HG03159 (cell line): ENCODE measurements at regions not wholly inside any gene's neighbourhood (a gene's known extent, or its start where the extent isn't known, plus 50 kb on each side); places are given as distances from the start of the nearest gene placed in this dataset.
"Not testable (repeated sequence)": the region's sequence is repeated elsewhere in the genome, so short reads cannot be mapped to it uniquely, and the experiment has no call there.

Source experiments
- ATAC-seq: cut with Tn5 transposase; IDR thresholded peaks from one replicate; pipeline ENCODE4 v1.9.1; 2021; ENCODE audit warnings: mild to moderate bottlenecking, moderate library complexity; ENCODE audit not compliant: unreplicated experiment

DNA sequence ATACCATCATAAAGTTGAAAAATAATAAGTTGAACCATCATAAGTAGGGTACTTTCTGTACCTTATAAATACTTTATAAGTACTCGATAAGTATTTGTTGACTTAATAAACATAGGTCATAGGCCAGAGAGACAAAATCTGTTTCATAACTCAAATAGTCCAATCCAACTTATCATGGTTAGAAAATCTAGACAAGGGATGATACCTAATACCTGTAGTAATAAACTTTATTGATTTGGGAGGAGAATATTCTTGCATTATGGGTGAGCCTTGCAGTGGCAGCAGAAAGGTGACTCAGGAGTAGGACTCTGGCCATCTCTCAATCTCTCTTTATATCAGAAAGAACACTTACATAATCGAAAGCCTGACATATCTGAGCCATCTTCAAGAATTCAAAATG, 466.8 kb upstream of the GRIN3A start:
- no peak for ATAC-seq

DNA sequence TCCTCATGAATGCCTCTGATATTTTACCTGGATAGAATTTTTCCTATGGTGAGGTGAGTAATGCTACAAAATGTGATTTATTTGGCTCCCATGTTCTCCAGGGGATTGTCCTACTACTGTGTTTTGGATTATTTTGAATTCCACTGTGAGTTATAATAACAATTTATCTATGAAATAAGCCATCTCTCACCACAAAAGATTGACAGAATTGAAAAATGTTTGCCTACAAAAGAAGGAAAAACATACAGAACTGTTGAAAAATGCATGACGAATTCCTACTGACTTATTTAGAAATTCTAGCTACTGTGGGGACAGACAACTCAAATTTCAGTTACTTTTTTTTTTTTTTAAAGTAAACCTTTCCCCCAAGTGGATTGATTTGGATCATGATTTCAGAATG, 463.7 kb upstream of the GRIN3A start:
- ATAC-seq = no peak

DNA sequence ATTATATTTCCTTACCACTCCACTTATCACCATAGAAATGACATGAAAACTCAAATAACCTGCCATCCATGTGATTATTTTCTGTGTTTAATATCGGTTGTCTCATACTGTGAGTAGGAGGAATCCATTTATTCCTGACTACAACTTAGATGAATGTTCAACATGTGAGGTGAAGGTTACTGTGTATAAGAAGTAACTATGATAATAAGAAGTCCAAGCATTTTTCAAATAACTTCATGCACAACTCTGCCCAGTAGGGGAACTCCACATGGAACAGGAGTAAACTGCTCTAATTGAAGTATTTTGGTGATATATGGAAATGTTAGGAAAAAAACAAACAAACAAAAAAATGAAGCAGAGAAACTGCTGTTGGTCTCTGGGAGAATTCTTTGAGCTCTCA, 447.5 kb upstream of the GRIN3A start:
- ATAC-seq = no peak

DNA sequence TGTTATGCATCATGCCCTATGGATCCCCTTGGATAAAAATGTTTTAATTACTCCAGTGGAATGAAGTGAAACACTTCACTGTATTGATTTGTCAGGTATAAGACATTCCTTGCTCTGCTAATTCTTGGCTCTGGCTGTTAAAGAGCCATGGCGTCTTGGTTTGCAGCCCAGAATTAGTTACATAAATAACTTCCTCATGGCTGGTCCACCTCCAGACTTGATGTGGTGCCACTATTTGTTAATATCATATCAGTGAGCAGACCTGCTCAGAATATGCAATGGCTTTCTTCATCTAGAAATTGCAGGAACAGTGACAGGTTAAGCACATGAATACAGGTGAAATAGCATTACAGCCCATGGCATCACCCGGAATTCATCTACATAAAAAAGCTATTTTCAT, 446.9 kb upstream of the GRIN3A start:
- ATAC-seq = no peak

DNA sequence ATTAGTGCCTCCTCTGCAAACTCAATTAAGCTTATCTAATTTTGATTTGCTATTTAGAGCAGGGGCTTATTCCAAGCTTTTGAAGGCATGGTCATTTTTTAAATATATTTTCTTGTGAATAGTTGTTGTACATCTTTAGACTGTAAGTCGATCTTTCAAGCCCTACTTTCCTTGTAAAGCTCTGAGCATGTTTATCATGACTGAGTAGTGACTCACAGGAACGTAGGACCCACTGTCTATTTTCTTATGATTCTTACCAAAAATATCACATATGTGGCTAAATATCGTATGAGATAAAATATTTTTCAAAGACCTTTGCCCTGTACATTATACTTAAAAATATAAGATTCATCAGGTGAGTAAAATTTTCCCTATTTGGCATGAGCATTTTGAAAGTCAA, 440.4 kb upstream of the GRIN3A start:
- ATAC-seq = no peak

DNA sequence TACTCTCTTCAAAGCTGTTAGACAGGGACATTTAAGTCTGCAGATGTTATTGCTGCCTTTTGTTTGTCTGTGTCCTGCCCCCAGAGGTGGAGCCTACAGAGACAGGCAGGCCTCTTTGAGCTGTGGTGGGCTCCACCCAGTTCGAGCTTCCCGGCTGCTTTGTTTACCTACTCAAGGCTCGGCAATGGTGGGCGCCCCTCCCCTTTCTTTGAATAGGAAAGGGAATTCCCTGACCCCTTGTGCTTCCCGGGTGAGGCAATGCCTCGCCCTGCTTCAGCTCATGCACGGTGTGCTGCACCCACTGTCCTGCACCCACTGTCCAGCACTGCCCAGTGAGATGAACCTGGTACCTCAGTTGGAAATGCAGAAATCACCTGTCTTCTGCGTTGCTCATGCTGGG, 435.8 kb upstream of the GRIN3A start:
- not testable (repeated sequence) for ATAC-seq

DNA sequence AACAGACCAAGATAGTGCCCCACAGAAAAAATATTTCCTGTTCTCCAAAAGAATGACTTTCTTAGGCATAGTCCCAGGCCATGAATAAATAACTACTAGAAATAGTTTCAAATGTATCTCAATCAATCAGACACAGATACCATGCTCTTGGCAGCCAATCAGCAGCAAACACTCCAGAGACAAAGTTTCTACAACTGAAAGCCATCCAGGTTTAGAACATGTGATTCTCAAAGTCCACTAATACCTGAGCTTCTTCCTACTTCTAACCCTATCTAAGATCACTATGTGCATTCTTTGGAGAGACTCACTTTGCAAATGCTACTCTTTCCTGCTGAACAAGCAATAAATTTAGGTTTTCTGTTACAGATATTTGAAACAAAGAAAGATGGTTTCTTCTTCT, 425.8 kb upstream of the GRIN3A start:
- no peak for ATAC-seq

DNA sequence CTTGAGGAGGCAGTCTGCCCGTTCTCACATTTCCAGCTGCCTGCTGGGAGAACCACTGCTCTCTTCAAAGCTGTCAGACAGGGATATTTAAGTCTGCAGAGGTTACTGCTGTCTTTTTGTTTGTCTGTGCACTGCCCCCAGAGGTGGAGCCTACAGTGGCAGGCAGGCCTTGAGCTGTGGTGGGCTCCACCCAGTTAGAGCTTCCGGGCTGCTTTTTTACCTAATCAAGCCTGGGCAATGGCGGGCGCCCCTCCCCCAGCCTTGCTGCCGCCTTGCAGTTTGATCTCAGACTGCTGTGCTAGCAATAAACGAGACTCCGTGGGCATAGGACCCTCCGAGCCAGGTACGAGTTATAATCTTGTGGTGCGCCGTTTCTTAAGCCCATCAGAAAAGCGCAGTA, 414.6 kb upstream of the GRIN3A start:
- ATAC-seq = not testable (repeated sequence)

DNA sequence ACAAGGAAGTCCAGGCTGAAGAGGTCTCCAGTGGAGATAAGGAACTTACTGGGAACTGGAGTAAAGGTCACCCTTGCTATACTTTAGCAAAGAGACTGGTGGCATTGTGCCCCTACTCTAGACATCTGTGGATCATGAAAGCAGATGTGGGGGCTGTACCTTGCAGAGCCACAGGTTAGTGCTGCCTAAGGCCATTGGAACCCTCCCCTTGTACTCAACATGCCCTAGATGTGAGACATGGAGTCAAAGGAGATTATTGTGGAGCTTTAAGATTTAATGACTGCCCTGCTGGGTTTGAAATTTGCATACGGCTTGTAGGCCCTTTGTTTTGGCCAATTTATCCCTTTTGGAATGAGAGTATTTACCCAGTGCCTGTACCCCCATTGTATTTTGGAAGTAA, 397.3 kb upstream of the GRIN3A start:
- no peak for ATAC-seq

DNA sequence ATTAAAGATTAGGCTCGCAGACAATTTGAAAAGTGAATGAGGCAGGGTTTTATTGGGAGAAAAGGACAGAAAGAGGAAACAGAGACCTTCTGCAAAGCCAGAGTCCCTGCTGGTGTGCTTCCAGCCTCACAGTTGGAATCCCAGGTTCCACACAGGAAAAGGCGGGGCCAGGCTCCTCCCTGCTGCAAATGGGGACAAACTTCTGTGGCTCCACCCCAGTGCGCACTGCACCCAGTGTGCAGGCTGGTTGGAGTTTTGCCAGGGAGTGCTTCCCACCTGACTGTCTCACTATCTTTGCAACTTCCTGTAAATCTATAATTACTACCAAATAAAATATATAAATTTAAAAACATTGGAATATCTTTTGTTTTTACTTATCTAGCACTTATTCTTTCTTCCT, 386.0 kb upstream of the GRIN3A start:
- ATAC-seq = no peak

DNA sequence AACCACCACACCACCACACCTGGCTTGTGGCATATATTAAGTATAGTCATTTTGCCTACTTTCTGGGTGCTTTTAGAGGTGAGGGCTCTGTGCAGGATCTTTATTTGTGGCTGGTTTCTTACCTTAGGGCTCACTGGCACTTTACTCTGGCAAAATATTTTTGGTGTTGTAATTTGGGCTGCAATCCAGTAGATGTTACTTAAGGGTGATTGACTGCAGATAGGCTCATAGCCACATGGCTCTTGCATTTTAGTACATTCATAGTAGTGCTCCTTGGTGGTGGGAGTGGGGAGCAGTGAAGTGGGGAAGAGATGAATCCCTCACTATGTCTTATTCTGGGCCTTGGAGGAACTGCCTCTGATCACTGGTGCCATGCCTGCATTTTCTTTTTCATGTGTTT, 376.1 kb upstream of the GRIN3A start:
- ATAC-seq = no peak

DNA sequence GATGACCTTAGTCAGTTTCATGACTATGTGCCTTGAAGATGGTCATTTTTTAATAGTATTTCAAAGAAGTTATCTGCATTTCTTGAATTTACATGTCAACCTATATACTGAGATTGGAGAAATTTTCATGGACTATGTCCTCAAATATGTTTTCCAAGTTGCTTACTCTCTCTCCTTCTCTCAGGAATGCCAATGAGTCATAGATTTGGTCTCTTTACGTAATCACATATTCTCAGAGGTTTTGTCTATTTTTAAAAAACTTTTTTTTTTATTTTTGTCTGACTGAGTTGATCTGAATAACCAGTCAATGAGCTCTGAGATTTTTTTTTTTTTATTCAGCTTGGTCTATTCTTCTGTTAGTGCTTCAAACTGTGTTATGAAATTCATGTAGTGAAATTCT, 374.7 kb upstream of the GRIN3A start:
- no peak for ATAC-seq

DNA sequence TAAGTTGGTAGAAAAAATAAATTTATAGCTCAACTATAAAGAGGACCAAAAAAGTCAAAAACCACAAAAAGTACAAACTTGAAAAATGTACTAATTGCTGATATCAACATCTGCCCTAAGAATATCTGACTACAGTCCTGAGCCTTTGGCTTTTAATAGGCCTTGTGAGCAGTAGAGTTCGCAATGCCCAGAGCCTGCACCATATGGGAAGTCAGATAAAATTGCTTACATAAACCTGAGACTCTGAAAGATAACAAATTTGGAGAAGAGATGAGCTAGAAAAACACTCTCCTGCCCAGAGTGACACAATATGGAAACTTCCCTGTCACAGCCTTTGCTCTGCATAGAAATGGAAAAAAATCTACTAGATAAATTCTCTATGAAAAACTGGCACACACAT, 368.0 kb upstream of the GRIN3A start:
- ATAC-seq = no peak

DNA sequence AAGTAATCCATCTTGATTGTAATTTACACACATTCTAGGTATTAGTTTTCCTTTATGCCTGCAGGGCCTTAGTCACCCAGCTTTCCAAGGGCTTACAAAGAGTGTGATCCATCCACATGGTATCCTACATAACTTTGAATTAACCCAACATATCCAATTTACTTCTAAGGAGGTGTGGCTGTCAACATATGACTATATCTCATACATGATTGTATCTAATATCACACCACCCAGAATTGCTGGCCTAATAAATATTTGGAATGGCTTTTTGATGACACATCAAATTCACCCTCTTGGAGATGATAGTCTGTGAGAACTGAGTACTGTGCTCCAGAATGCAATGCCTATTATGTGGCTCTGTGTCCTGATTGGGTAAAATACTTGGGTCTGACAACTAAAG, 363.3 kb upstream of the GRIN3A start:
- no peak for ATAC-seq

DNA sequence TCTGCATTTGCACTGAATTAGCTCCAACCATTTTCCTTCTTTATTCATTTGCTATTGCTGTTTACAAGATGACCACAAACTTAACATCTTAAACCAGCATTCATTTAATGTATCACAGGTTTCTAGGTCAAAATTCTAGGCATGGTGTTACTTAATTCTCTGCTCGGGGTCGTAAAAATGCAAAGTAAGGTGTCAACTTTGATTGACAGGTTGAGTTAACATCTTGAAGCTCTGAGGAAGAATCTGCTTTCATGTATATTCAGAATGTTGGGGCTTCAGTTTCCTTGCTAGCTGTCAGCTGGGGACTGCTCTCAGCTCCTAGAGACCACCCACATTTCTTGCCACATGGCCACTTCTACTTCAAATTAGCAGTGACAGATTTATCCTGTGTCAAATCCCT, 348.7 kb upstream of the GRIN3A start:
- no peak for ATAC-seq

DNA sequence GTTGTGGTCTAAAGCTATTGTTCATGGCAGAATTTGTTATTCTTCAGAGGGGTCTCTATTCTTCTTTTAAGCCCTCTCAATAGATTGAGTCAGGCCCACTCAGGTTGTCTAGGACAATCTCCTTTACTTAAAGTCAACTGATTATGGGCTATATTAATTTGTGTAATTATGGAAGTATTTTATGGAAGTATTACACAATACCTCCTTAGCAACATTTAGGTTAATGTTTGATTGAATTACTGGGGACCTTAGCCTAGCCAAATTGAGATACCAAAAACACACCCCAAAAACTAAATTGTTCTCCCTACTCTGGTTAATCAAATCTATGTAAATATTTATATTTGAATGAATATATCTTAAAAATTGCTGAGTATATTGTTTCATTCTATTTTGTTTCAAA, 347.1 kb upstream of the GRIN3A start:
- no peak for ATAC-seq

DNA sequence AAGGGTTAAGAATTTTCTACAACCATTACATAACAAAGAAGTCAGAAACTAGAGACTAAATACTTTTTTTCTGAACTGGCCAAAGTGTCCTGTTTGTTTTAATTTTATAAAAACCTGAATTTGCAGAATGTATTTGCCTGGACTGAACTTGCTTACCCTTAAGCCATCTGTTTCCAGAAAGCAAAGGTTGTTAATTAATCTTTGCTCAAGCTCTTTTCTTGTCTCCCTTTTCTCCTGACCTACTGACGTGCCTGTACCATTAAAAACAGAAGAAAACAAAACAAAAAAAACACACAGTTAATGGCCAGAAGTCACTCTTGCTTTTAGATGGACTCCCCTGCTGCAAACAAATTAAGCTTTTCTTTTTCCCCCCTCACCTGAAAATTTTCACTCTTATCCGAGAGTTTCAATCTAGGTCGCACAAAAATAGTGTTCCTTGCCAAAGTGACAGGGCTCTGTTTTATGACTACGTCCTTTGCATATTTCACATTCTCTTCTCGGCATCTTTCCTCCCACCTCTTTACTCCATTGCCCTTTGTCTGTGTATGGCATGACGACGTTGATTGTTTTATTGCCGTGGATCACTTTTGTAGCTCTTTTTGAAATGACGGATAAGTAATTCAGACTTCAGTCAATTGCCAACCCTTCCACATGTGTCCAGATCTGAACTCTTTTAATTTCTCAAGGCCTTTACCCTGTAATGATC, 333.8 kb upstream of the GRIN3A start:
- no peak for ATAC-seq

DNA sequence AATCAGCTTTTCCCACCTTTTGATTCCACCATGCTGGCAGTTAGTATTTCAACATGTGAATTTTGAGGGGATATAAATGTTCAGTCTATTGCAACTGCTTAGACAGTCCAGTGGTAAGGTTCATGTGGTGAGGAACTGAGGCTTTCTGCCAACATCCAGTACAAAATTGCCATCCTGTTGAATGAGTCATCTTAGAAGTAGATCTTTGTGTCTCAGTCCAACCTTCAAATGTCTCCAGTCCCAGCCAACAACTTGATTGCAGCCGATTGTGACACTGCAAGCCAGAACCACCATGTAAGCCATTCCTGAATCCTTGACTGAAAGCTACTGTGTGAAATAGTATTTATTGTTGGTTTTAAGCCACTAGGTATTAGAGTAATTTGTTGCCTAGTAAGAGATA, 331.5 kb upstream of the GRIN3A start:
- no peak for ATAC-seq

DNA sequence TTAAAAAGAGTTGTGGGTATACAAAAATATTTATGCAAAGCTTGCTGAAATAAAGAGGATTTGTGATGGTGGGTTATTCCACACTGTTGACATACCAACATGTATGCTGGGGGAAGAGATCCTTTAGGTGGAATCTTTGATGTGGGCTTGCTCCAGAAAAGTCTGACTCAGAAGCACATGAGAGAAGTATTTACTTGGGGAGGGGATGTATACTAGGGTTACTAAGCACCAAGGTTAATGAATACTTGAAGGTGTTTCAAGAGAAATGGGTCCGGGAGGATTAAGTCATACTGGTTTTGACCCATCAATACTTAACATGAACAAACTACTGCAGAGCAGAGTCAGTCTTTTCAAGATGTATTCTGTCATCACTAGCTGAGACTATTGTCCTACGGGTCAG, 316.4 kb upstream of the GRIN3A start:
- ATAC-seq = no peak

DNA sequence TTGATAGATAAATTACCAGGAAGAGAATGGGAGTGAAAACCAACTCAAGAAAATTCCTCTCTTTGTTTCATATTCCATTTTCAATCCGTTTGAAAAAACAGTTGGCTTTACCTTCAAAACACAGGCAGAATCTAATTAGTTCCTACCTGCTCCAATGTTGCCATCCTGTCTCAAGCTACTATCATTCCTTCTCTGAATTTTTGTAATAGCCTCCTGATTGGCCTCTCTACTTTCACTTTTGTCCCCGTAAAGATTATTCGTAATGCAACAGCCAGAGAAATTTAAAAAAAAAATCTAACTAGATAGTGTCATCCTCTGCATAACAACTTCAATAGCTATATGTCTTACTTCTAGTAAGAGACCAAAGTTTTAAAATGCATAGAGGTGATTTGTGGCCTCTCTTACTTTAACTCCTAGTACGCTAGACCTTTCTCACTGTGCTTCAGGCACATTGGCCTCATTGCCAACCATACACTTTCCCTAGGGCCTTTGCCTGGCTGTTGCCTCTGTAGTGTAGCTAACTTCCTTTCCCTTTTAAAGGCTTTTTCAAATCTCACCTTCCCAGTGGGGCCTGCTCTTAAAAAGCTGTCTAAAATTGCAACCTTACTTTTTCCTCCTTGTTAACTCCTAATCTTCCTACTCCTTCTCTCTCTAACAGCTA, 311.3 kb upstream of the GRIN3A start:
- no peak for ATAC-seq

DNA sequence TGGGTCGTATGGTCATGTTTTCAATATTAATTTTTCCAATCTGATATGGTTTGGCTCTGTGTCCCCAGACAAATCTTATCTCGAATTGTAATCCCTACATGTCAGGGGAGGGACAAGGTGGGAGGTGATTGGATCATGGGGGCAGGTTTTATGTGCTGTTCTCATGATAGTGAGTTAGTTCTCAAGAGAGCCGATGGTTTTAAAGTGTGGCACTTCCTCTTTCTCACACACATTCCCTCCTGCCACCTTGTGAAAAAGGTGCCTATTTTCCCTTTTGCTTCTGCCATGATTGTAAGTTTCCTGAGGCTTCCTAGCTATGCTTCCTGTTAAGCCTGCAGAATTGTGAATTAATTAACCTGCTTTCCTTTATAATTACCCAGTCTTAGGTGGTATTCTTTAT, 309.1 kb upstream of the GRIN3A start:
- ATAC-seq = no peak

DNA sequence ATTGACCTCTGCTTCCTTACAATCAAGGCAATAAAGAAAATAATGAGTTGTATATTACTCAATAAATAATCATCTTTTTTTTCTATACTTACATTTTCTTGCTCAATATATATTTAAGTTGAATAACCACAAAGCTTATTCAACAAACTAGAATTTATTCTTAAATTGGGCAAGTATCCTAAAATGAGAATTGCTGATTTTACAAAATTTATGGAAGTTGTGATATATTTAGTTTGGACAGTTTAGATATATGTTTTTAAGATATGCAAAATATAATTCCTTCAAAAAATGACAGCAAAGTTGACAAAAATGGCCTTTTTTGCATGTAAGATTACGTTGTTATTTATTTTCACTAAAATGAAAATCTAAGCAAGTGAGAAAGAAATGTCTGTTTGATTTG, 305.7 kb upstream of the GRIN3A start:
- no peak for ATAC-seq

DNA sequence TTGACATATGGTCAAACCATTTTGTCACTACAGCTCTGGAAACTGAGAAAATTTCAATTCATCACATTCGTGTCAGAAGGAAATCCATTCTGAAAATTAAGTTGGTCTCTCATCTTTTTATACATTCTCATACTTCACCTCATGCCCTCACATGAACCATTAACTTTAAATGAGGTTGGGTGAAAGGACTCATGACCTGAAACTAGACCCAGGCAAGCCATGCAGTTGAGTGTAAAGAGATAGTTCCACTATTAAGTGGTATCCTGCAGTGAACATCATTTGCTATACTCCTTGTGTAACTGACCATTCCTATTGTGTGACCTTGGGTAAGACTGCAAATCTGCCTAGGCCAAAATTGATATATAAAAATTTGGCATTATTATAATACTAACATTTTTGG, 299.6 kb upstream of the GRIN3A start:
- no peak for ATAC-seq
